A673 (cell line): ENCODE measurements at regions not wholly inside any gene's neighbourhood (a gene's known extent, or its start where the extent isn't known, plus 50 kb on each side); places are given as distances from the start of the nearest gene placed in this dataset.

Source experiments
- BruUV-seq: library from RNA; stranded (reverse); fragments of 400-500 nt; replicated peaks from 2 replicates; lab custom pipeline; 2021; lab: Mats Ljungman, UMichigan
- CTCF ChIA-PET: fragments of 300-600 bp; sonication (Branson Sonifier 250); formaldehyde crosslinking; loops from one replicate; lab custom pipeline; 2022; ENCODE audit warnings: antibody characterized with exemption; lab: Charles Lee
- POLR2A ChIA-PET: fragments of 300-600 bp; sonication (Branson Sonifier 250); formaldehyde crosslinking; loops from one replicate; lab custom pipeline; 2022; ENCODE audit warnings: antibody characterized with exemption; ENCODE audit not compliant: low non-redundant PET; lab: Charles Lee
- DNase-seq: peaks from one replicate; pipeline ENCODE4 v3.0.0-alpha.2; 2015; ENCODE audit warnings: low spot score
- H3K27ac ChIP-seq: fragments of 200-600 bp; sonication (generic); 2 replicates; pipeline ENCODE4 v1.5.1; 2016; ENCODE audit warnings: mixed run types, low read depth, mild to moderate bottlenecking, mixed read lengths, antibody characterized with exemption, low read length; ENCODE audit not compliant: poor library complexity, severe bottlenecking
- H3K27me3 ChIP-seq: fragments of 200-600 bp; sonication (generic); replicated peaks from 2 replicates; pipeline ENCODE4 v1.6.1; 2017; ENCODE audit warnings: mixed run types, low read depth, mild to moderate bottlenecking, mixed read lengths, antibody characterized with exemption, low read length; ENCODE audit not compliant: insufficient read depth, poor library complexity
- H3K36me3 ChIP-seq: fragments of 200-600 bp; sonication (generic); 2 replicates; pipeline ENCODE4 v1.6.1; 2016; ENCODE audit warnings: mixed run types, mild to moderate bottlenecking, mixed read lengths, antibody characterized with exemption, low read length; ENCODE audit not compliant: insufficient read depth, poor library complexity, severe bottlenecking
- H3K4me1 ChIP-seq: fragments of 200-600 bp; sonication (generic); 2 replicates; pipeline ENCODE4 v1.6.1; 2017; ENCODE audit warnings: mixed run types, mild to moderate bottlenecking, mixed read lengths, antibody characterized with exemption, low read length; ENCODE audit not compliant: insufficient read depth, poor library complexity, severe bottlenecking
- H3K4me3 ChIP-seq: fragments of 200-600 bp; sonication (generic); 2 replicates; pipeline ENCODE4 v1.5.1; 2016; ENCODE audit warnings: low read depth, mixed run types, mild to moderate bottlenecking, mixed read lengths, low read length; ENCODE audit not compliant: poor library complexity, severe bottlenecking
- H3K9me3 ChIP-seq: fragments of 200-600 bp; sonication (generic); 2 replicates; pipeline ENCODE4 v1.6.1; 2016; ENCODE audit warnings: mixed run types, low read depth, mild to moderate bottlenecking, mixed read lengths, antibody characterized with exemption, low read length; ENCODE audit not compliant: poor library complexity, severe bottlenecking
- CTCF ChIP-seq: fragments of 300-800, 200-600 bp; sonication (generic); conservative IDR thresholded peaks from 2 replicates; pipeline ENCODE4 v1.5.1; 2017; ENCODE audit warnings: low read depth, mild to moderate bottlenecking, antibody characterized with exemption, low read length, moderate library complexity, mixed read lengths
- EZH2 ChIP-seq: fragments of 200-600 bp; sonication (generic); IDR thresholded peaks from 2 replicates; pipeline ENCODE4 v1.6.1; 2017; ENCODE audit warnings: borderline replicate concordance, low read depth, mild to moderate bottlenecking, mixed read lengths, antibody characterized with exemption, low read length; ENCODE audit not compliant: poor library complexity, severe bottlenecking
- intact Hi-C: fragments of 100-400 bp; cut with micrococcal nuclease; formaldehyde crosslinking; loops from one replicate; pipeline ENCODE4 v1.10.0; 2022; ENCODE audit not compliant: unreplicated experiment

GRCh38 chr6:168985705-168986104, 267.9 kb downstream of the THBS2 start:
- ChIA-PET CTCF (no interaction called here), POLR2A (no interaction called here)
- Histone ChIP-seq H3K27me3 (peaks cover 25% of the 10 kb centered on the region), H3K9me3 (peaks cover 3% of the 10 kb centered on the region), H3K36me3 (no peaks in the 10 kb centered on the region), H3K27ac (no peak overlapping the region), H3K4me3 (no peak overlapping the region), H3K4me1 (no peaks in the 10 kb centered on the region)
- no TSS peak for BruUV-seq
- no peak for TF ChIP-seq CTCF
- TF ChIP-seq EZH2: no peak
- intact Hi-C loops: no loop called here
- DNase-seq: no peak

GRCh38 chr6:168983925-168984324, 269.7 kb downstream of the THBS2 start:
- BruUV-seq: no TSS peak
- Histone ChIP-seq H3K36me3 (no peaks in the 10 kb centered on the region), H3K9me3 (peaks cover 9% of the 10 kb centered on the region), H3K27me3 (peaks cover 25% of the 10 kb centered on the region), H3K4me1 (no peaks in the 10 kb centered on the region), H3K27ac (no peak overlapping the region), H3K4me3 (no peak overlapping the region)
- DNase-seq: no peak
- intact Hi-C loops: no loop called here
- CTCF ChIA-PET: no interaction called here
- POLR2A ChIA-PET: no interaction called here
- TF ChIP-seq CTCF (no peak), EZH2 (no peak)

GRCh38 chr6:168981187-168981586, 272.5 kb downstream of the THBS2 start:
- DNase-seq: no peak
- Histone ChIP-seq H3K36me3 (no peaks in the 10 kb centered on the region), H3K4me1 (no peaks in the 10 kb centered on the region), H3K9me3 (peaks cover 9% of the 10 kb centered on the region), H3K27me3 (peaks cover 25% of the 10 kb centered on the region), H3K4me3 (no peak overlapping the region), H3K27ac (no peak overlapping the region)
- ChIA-PET POLR2A (no interaction called here), CTCF (no interaction called here)
- no TSS peak for BruUV-seq
- intact Hi-C loops: no loop called here
- TF ChIP-seq CTCF (no peak), EZH2 (no peak)
